Endothelial cell of umbilical vein (primary cell): ENCODE measurements at regions not wholly inside any gene's neighbourhood (a gene's known extent, or its start where the extent isn't known, plus 50 kb on each side); places are given as distances from the start of the nearest gene placed in this dataset.

Source experiments
- BruUV-seq: library from RNA; stranded (reverse); fragments of 400-500 nt; replicated peaks from 2 replicates; lab custom pipeline; 2021; lab: Mats Ljungman, UMichigan
- CTCF ChIA-PET: fragments of 300-600, 350-600 bp; sonication (Branson Sonifier 250); formaldehyde crosslinking; loops from one replicate; lab custom pipeline; 2021; ENCODE audit warnings: antibody characterized with exemption, inconsistent platforms; lab: Charles Lee
- POLR2A ChIA-PET: fragments of 300-600, 350-600 bp; sonication (Branson Sonifier 250); formaldehyde crosslinking; loops from one replicate; lab custom pipeline; 2021; ENCODE audit warnings: antibody characterized with exemption, inconsistent platforms; lab: Charles Lee
- DNase-seq: peaks from one replicate; pipeline ENCODE4 v3.0.0-alpha.2; 2011; ENCODE audit warnings: low read depth, low spot score
- FAIRE-seq: peaks from 2 replicates; lab custom pipeline; 2011; peaks lifted over from hg19 to GRCh38; lab: Jason Lieb, UNC
- H2AFZ ChIP-seq: 2 replicates; pipeline ENCODE4 v1.6.0; 2012; ENCODE audit warnings: low read depth, low read length, control low read depth, inconsistent platforms
- H3K27ac ChIP-seq: 2 replicates; pipeline ENCODE4 v1.5.1; 2011; ENCODE audit warnings: low read depth, mild to moderate bottlenecking, control low read depth, low read length, moderate library complexity; ENCODE audit not compliant: insufficient read depth
- H3K27me3 ChIP-seq, 2 experiments: 2 replicates each; pipeline versions ENCODE4 v1.6.0 to v1.6.1; 2011; ENCODE audit warnings: low read length in 2 of 2, mixed read lengths in 1 of 2; ENCODE audit not compliant: control insufficient read depth in 2 of 2, insufficient read depth in 2 of 2
- H3K36me3 ChIP-seq, 2 experiments: 2 replicates in 1 of 2; 3 replicates in 1 of 2; pipeline ENCODE4 v1.5.1; 2011; ENCODE audit warnings: low read length in 2 of 2, mild to moderate bottlenecking in 1 of 2, moderate library complexity in 1 of 2; ENCODE audit not compliant: control insufficient read depth in 2 of 2, insufficient read depth in 2 of 2; ENCODE audit errors: extremely low read depth in 1 of 2
- H3K4me1 ChIP-seq: 3 replicates; pipeline ENCODE4 v1.5.1; 2011; ENCODE audit warnings: mild to moderate bottlenecking, low read length; ENCODE audit not compliant: control insufficient read depth, insufficient read depth; ENCODE audit errors: extremely low read depth
- H3K4me2 ChIP-seq: 2 replicates; pipeline ENCODE4 v1.6.1; 2011; ENCODE audit warnings: low read length, control low read depth, mixed read lengths; ENCODE audit not compliant: insufficient read depth
- H3K4me3 ChIP-seq, 3 experiments: fragments of 200-600 bp in 1 of 3; sonication (generic), shearing (Covaris generic) in 1 of 3; replicated peaks in 1 of 3; 2 replicates each; pipeline ENCODE4 v1.5.1; 2011 to 2016; ENCODE audit warnings: control low read depth in 3 of 3, low read length in 3 of 3, mild to moderate bottlenecking in 2 of 3, inconsistent platforms in 1 of 3, low read depth in 1 of 3, moderate library complexity in 1 of 3; ENCODE audit not compliant: insufficient read depth in 1 of 3
- H3K79me2 ChIP-seq: 2 replicates; pipeline ENCODE4 v1.6.0; 2012; ENCODE audit warnings: low read length, inconsistent platforms; ENCODE audit not compliant: control insufficient read depth, insufficient read depth
- H3K9ac ChIP-seq: replicated peaks from 2 replicates; pipeline ENCODE3; 2011; ENCODE audit warnings: low read length, control low read depth; ENCODE audit not compliant: insufficient read depth; ENCODE audit errors: extremely low read depth
- H3K9me1 ChIP-seq: replicated peaks from 3 replicates; pipeline ENCODE4 v1.6.0; 2011; ENCODE audit warnings: mild to moderate bottlenecking, low read length; ENCODE audit not compliant: control insufficient read depth, insufficient read depth; ENCODE audit errors: extremely low read depth
- H3K9me3 ChIP-seq: replicated peaks from 2 replicates; pipeline ENCODE4 v1.5.1; 2012; ENCODE audit warnings: low read length, inconsistent platforms; ENCODE audit not compliant: control insufficient read depth, insufficient read depth
- H4K20me1 ChIP-seq: replicated peaks from 2 replicates; pipeline ENCODE3; 2011; ENCODE audit warnings: mild to moderate bottlenecking, low read length; ENCODE audit not compliant: control insufficient read depth, insufficient read depth; ENCODE audit errors: extremely low read depth
- EZH2 ChIP-seq: IDR thresholded peaks from 2 replicates; pipeline ENCODE4 v1.6.1; 2012; ENCODE audit warnings: borderline replicate concordance, low read depth, mild to moderate bottlenecking, moderate library complexity, low read length, inconsistent platforms; ENCODE audit not compliant: severe bottlenecking
- FOS ChIP-seq: IDR thresholded peaks from 2 replicates; pipeline ENCODE4 v1.6.1; 2011; ENCODE audit warnings: mild to moderate bottlenecking, low read length, moderate library complexity, borderline replicate concordance; ENCODE audit not compliant: insufficient read depth
- GATA2 ChIP-seq: IDR thresholded peaks from 2 replicates; pipeline ENCODE4 v1.7.0; 2011; ENCODE audit warnings: low read depth, mild to moderate bottlenecking, moderate library complexity, mixed read lengths, low read length; ENCODE audit not compliant: insufficient read length, insufficient read depth
- JUN ChIP-seq: IDR thresholded peaks from 2 replicates; pipeline ENCODE4 v1.6.1; 2011; ENCODE audit warnings: borderline replicate concordance, low read depth; ENCODE audit not compliant: insufficient read length, insufficient read depth
- MAX ChIP-seq: IDR thresholded peaks from 2 replicates; pipeline ENCODE4 v1.6.1; 2011; ENCODE audit not compliant: insufficient read depth, insufficient read length
- MYC ChIP-seq: IDR thresholded peaks from one replicate; pipeline ENCODE4 v1.6.1; 2011; ENCODE audit warnings: mild to moderate bottlenecking, low read depth, low read length
- POLR2A ChIP-seq: IDR thresholded peaks from 2 replicates; pipeline ENCODE4 v1.6.1; 2012; ENCODE audit warnings: low read depth, mild to moderate bottlenecking, control low read depth, low read length
- dilution Hi-C: fragments of 300-500 bp; cut with MboI; formaldehyde crosslinking; loops from one replicate; pipeline ENCODE4 v1.15.0; 2019; ENCODE audit warnings: low sequenced_read_pairs; ENCODE audit not compliant: extremely low pct_ligation_motif_present
- intact Hi-C: fragments of 100-400 bp; cut with micrococcal nuclease; formaldehyde crosslinking; loops from one replicate; pipeline ENCODE4 v1.10.0; 2022
- TF ChIP-seq, protein P1 (sequence below), 2 donors: IDR thresholded peaks; 1 replicate in 1 of 2; 2 replicates in 1 of 2; pipeline ENCODE4 v1.5.1; 2011; ENCODE audit warnings: low read length in 2 of 2, mild to moderate bottlenecking in 2 of 2, moderate library complexity in 2 of 2, control low read depth in 1 of 2, inconsistent platforms in 1 of 2, low read depth in 1 of 2; ENCODE audit not compliant: insufficient read depth in 1 of 2; ENCODE audit errors: extremely low read depth in 1 of 2

GRCh38 chr6:146961831-146962230 lies 242.4 kb upstream of the STXBP5 start:
- TF ChIP-seq FOS = no peak
- TF ChIP-seq GATA2 = no peak
- TF ChIP-seq, protein P1, sequence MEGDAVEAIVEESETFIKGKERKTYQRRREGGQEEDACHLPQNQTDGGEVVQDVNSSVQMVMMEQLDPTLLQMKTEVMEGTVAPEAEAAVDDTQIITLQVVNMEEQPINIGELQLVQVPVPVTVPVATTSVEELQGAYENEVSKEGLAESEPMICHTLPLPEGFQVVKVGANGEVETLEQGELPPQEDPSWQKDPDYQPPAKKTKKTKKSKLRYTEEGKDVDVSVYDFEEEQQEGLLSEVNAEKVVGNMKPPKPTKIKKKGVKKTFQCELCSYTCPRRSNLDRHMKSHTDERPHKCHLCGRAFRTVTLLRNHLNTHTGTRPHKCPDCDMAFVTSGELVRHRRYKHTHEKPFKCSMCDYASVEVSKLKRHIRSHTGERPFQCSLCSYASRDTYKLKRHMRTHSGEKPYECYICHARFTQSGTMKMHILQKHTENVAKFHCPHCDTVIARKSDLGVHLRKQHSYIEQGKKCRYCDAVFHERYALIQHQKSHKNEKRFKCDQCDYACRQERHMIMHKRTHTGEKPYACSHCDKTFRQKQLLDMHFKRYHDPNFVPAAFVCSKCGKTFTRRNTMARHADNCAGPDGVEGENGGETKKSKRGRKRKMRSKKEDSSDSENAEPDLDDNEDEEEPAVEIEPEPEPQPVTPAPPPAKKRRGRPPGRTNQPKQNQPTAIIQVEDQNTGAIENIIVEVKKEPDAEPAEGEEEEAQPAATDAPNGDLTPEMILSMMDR (IDR thresholded peaks at IDR 0.05; ENCODE audit: extremely low read depth in 1 of 2, insufficient read depth in 1 of 2, low read depth in 1 of 2, low read length in 2 of 2) = no peak
- no peak for TF ChIP-seq EZH2
- no peak for TF ChIP-seq MYC
- no peak for TF ChIP-seq JUN
- no peak for TF ChIP-seq POLR2A
- TF ChIP-seq MAX = no peak
- Histone ChIP-seq H3K4me2 (no peak overlapping the region), H3K27ac (no peak overlapping the region), H3K27me3 (peaks cover 0 to 2% of the 10 kb centered on the region in 2 experiments), H3K4me3 (no peak overlapping the region), H4K20me1 (no peaks in the 10 kb centered on the region), H3K4me1 (no peaks in the 10 kb centered on the region), H3K9ac (no peak overlapping the region), H3K79me2 (no peaks in the 10 kb centered on the region), H3K9me1 (no peaks in the 10 kb centered on the region), H3K9me3 (no peaks in the 10 kb centered on the region), H3K36me3 (no peaks in the 10 kb centered on the region), H2AFZ (no peak overlapping the region)
- POLR2A ChIA-PET = no interaction called here
- no peak for DNase-seq
- no peak for FAIRE-seq
- dilution Hi-C loops = no loop called here
- CTCF ChIA-PET = interaction anchor here (1.1 kb wide), 1 partner anchor 25 kb away, joined by 3 read pairs; no protein-coding TSS in a partner anchor
- BruUV-seq = no TSS peak
- intact Hi-C loops = no loop called here
